Stimulated activated CD4-positive, alpha-beta T cell treated with anti-CD3 and anti-CD28 coated beads, Interleukin-12 subunit alpha, Interleukin-12 subunit beta, amount 100 ng/mL, for 48 hours (primary cell): ENCODE measurements at regions not wholly inside any gene's neighbourhood (a gene's known extent, or its start where the extent isn't known, plus 50 kb on each side); places are given as distances from the start of the nearest gene placed in this dataset.

Experiments used
- DNase-seq, 3 donors: peaks; one replicate each; pipeline ENCODE4 v3.0.0-alpha.2; 2020; ENCODE audit warnings: low read depth in 2 of 3, low spot score in 1 of 3

GRCh38 chr14:101098641-101099040, 195.1 kb upstream of the RTL1 start:
- no peak for DNase-seq

GRCh38 chr14:101101456-101102056, 198.0 kb upstream of the RTL1 start:
- DNase-seq = no peak

- DNase-seq = no peak
These were observed 199.4 kb upstream of the RTL1 start for GRCh38 chr14:101102875-101103274.

GRCh38 chr14:101103321-101103901, 199.9 kb upstream of the RTL1 start:
- no peak for DNase-seq

GRCh38 chr14:101104485-101104884, 201.0 kb upstream of the RTL1 start:
- no peak for DNase-seq

- DNase-seq = no peak
These were observed 201.5 kb upstream of the RTL1 start for GRCh38 chr14:101105045-101105444.

- no peak for DNase-seq
These were observed 205.2 kb upstream of the RTL1 start for GRCh38 chr14:101108579-101109346.

GRCh38 chr14:101109347-101109638, 205.8 kb upstream of the RTL1 start:
- DNase-seq = no peak

- DNase-seq = no peak
These were observed 206.6 kb upstream of the RTL1 start for GRCh38 chr14:101109981-101110728.

GRCh38 chr14:101110729-101111619, 207.5 kb upstream of the RTL1 start:
- no peak for DNase-seq

- no peak for DNase-seq
These were observed 208.2 kb upstream of the RTL1 start for GRCh38 chr14:101111620-101112290.

GRCh38 chr14:101112351-101113107, 209.0 kb upstream of the RTL1 start:
- DNase-seq = no peak

- no peak for DNase-seq
These were observed 209.6 kb upstream of the RTL1 start for GRCh38 chr14:101113108-101113612.

GRCh38 chr14:101113835-101114725, 210.6 kb upstream of the RTL1 start:
- DNase-seq = no peak

- no peak for DNase-seq
These were observed 211.4 kb upstream of the RTL1 start for GRCh38 chr14:101114726-101115515.

- no peak for DNase-seq
These were observed 212.1 kb upstream of the RTL1 start for GRCh38 chr14:101115652-101116051.

- no peak for DNase-seq
These were observed 212.5 kb upstream of the RTL1 start for GRCh38 chr14:101116065-101116464.
